Memory B cell (primary cell): ENCODE measurements at regions not wholly inside any gene's neighbourhood (a gene's known extent, or its start where the extent isn't known, plus 50 kb on each side); places are given as distances from the start of the nearest gene placed in this dataset.

ENCODE experiments used
- ATAC-seq: fragments of 150-1000 bp; cut with Tn5 transposase; 2 replicates; pipeline ENCODE4 v1.10.0; 2021; ENCODE audit warnings: low read depth, mild to moderate bottlenecking, moderate library complexity
- DNase-seq, 2 donors: peaks; one replicate each; pipeline ENCODE4 v3.0.0; 2022; ENCODE audit warnings: low spot score in 2 of 2
- H3K27ac Mint-ChIP-seq: one replicate; pipeline ENCODE4 v1.8.0; 2022; ENCODE audit warnings: mild to moderate bottlenecking, moderate library complexity, mixed read lengths
- H3K27me3 Mint-ChIP-seq: one replicate; pipeline ENCODE4 v1.8.0; 2022; ENCODE audit warnings: mixed read lengths
- H3K36me3 Mint-ChIP-seq: one replicate; pipeline ENCODE4 v1.8.0; 2022; ENCODE audit warnings: mild to moderate bottlenecking, mixed read lengths
- H3K4me1 Mint-ChIP-seq: one replicate; pipeline ENCODE4 v1.8.0; 2022; ENCODE audit warnings: mixed read lengths
- H3K4me3 Mint-ChIP-seq: one replicate; pipeline ENCODE4 v1.8.0; 2022; ENCODE audit warnings: mild to moderate bottlenecking, moderate library complexity, mixed read lengths
- H3K9me3 Mint-ChIP-seq: one replicate; pipeline ENCODE4 v1.8.0; 2022; ENCODE audit warnings: mixed read lengths

- DNase-seq (no peak), ATAC-seq (no peak)
- Mint-ChIP-seq H3K9me3 (peaks cover 9% of the 10 kb centered on the region), H3K4me3 (no peak overlapping the region), H3K36me3 (no peaks in the 10 kb centered on the region), H3K27ac (no peak overlapping the region), H3K27me3 (no peaks in the 10 kb centered on the region), H3K4me1 (no peaks in the 10 kb centered on the region)
These were observed 222.9 kb downstream of the KLF5 start for GRCh38 chr13:73281746-73282145.

GRCh38 chr13:73278186-73278585 lies 219.4 kb downstream of the KLF5 start:
- no peaks in the 10 kb centered on the region for H3K27me3 Mint-ChIP-seq
- peaks cover 7% of the 10 kb centered on the region for H3K9me3 Mint-ChIP-seq
- DNase-seq (no peak), ATAC-seq (no peak)
- no peak overlapping the region for H3K27ac Mint-ChIP-seq
- H3K4me1 Mint-ChIP-seq = no peaks in the 10 kb centered on the region
- H3K36me3 Mint-ChIP-seq = no peaks in the 10 kb centered on the region
- H3K4me3 Mint-ChIP-seq = no peak overlapping the region

DNA sequence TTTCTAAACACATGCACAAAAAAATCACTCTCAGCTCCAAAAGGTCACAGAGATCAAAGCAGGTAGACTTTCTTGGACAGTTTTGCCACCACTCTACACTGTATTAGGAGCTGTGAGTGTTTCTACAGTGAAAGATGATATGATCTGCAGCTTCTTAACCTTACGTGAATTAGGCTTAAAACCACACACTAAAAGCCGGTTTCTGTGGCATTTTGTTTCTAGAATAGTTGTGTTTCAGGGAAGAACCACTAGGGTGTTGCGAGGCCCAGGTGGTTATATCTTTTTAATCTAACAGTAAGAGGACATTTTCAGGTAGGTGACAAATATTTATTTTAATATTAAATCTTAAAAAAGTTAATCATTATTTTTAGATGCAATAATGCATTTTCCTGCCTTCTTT lies 216.4 kb downstream of the KLF5 start:
- Mint-ChIP-seq H3K4me3 (no peak overlapping the region), H3K9me3 (peaks cover 7% of the 10 kb centered on the region), H3K36me3 (no peaks in the 10 kb centered on the region), H3K27ac (no peak overlapping the region), H3K27me3 (peaks cover 5% of the 10 kb centered on the region), H3K4me1 (no peaks in the 10 kb centered on the region)
- ATAC-seq (no peak), DNase-seq (no peak)

DNA sequence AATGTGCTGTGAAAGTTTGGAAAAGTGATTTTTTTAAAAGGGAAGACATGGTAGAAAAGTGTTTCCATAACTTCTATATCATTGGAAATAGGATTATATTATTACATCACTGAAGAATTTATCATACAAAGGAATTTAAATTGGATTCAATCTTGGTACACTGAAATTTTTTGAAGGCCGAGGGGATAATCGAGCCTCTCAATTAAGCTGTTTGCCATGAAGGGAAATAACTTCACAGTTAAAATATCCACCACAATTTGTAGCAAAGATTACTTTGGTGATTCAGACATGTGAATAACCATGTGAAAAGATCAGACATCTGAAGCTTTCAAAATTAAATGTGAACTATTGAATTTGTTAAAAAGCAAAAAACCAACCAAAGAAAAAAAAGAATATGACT lies 215.3 kb downstream of the KLF5 start:
- Mint-ChIP-seq H3K4me3 (no peak overlapping the region), H3K9me3 (peaks cover 10% of the 10 kb centered on the region), H3K27me3 (peaks cover 5% of the 10 kb centered on the region), H3K36me3 (no peaks in the 10 kb centered on the region), H3K27ac (no peak overlapping the region), H3K4me1 (no peaks in the 10 kb centered on the region)
- ATAC-seq (no peak), DNase-seq (no peak)

DNA sequence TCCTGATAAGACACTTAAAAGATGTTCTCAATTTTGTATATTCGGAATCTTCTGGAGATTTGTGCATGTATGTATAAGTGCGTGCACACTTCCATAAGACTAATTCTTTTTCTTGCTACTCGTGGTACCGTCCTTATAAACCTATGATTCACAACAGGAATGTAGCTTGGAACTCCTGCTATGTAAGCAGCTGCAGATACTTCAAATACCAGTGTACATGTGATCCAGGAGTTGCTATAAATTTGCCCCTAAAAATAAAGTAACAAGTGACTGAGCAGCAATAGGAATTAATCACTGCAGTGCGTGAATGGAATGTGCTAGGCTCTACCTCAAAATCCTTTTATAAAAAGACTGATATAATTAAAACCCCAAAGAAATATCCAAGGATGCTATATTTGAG lies 214.9 kb downstream of the KLF5 start:
- H3K9me3 Mint-ChIP-seq = peaks cover 10% of the 10 kb centered on the region
- no peak overlapping the region for H3K27ac Mint-ChIP-seq
- no peak overlapping the region for H3K4me3 Mint-ChIP-seq
- no peaks in the 10 kb centered on the region for H3K36me3 Mint-ChIP-seq
- no peaks in the 10 kb centered on the region for H3K4me1 Mint-ChIP-seq
- H3K27me3 Mint-ChIP-seq = peaks cover 5% of the 10 kb centered on the region
- DNase-seq (no peak), ATAC-seq (no peak)

GRCh38 chr13:73273276-73273675 lies 214.5 kb downstream of the KLF5 start:
- DNase-seq (no peak), ATAC-seq (no peak)
- Mint-ChIP-seq H3K27me3 (peaks cover 5% of the 10 kb centered on the region), H3K36me3 (no peaks in the 10 kb centered on the region), H3K27ac (no peak overlapping the region), H3K4me1 (no peaks in the 10 kb centered on the region), H3K4me3 (no peak overlapping the region), H3K9me3 (peaks cover 10% of the 10 kb centered on the region)

DNA sequence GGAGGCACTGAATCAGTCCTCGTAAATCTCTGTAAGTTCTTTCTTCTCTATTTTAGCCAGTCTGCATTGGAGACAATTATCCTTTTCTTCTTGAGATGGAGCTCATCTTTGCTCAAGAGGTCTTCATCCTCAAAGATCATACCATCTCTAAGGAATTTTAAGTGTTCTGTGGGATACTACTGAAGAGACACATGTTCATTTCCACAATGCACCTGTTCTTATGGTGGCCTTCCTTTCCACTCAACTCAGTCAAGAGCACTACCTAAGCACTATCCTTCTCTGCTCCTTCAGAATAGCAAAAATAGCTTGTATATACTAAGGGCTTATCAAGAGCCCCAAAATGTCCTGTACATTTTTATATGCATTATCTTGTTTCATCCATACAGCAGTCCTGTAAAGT lies 214.0 kb downstream of the KLF5 start:
- no peaks in the 10 kb centered on the region for H3K36me3 Mint-ChIP-seq
- H3K4me1 Mint-ChIP-seq = no peaks in the 10 kb centered on the region
- H3K9me3 Mint-ChIP-seq = peaks cover 8% of the 10 kb centered on the region
- no peak for DNase-seq
- ATAC-seq = no peak
- H3K27ac Mint-ChIP-seq = no peak overlapping the region
- H3K27me3 Mint-ChIP-seq = peaks cover 5% of the 10 kb centered on the region
- no peak overlapping the region for H3K4me3 Mint-ChIP-seq

DNA sequence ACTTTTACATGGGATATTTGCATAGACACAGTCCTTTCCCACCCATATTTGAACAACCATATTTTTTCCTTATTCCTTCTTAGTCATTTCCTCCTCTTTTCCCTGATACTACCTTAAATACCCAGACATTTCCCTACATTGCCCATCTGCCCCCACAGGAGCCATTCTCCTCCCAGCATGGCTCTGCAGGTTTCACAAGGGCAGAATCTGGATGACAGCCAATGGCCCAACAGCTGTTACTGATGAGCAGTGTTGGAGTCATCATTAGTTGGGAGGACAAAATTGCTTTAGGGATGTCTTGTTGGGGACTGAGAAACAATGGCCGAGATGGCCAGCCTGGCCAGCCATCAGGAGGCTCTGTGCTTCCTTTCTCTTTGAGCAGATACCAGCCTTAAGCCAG lies 209.5 kb downstream of the KLF5 start:
- DNase-seq = no peak

DNA sequence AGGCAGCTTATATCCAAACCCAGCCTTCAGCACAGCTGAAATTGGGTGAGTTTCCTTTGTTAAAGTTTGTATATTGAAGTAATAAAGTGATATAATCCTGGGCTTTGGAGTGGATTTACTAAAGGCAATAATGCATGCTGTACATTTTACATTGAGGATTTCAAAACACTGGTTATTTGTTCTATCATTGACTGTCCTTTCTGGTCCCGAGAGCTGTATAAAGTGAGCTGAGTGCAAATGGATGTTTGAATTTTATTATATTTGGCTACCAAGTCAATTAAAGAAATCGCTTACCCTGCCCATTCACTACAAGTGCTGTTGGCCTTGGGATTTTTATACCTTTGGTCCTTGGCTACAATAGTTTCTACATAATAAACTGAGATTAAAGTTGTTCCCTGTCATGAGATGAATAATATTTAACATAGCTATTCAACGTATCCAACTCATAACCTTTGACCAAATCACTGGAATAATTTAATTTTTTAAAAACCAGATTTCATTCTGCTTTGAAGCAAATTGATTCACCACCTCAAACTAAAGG lies 207.9 kb downstream of the KLF5 start:
- DNase-seq (no peak), ATAC-seq (no peak)
- no peak overlapping the region for H3K4me3 Mint-ChIP-seq
- peaks cover 3% of the 10 kb centered on the region for H3K27me3 Mint-ChIP-seq
- H3K4me1 Mint-ChIP-seq = no peaks in the 10 kb centered on the region
- no peaks in the 10 kb centered on the region for H3K36me3 Mint-ChIP-seq
- no peak overlapping the region for H3K27ac Mint-ChIP-seq
- H3K9me3 Mint-ChIP-seq = peaks cover 4% of the 10 kb centered on the region

More for the DNA sequence above, 209.5 kb downstream of the KLF5 start:
- H3K27me3 Mint-ChIP-seq = peaks cover 7% of the 10 kb centered on the region
- no peaks in the 10 kb centered on the region for H3K4me1 Mint-ChIP-seq
- H3K27ac Mint-ChIP-seq = no peak overlapping the region
- no peak overlapping the region for H3K4me3 Mint-ChIP-seq
- no peaks in the 10 kb centered on the region for H3K36me3 Mint-ChIP-seq
- no peak for ATAC-seq
- H3K9me3 Mint-ChIP-seq = peaks cover 4% of the 10 kb centered on the region

GRCh38 chr13:73262862-73263627 lies 204.2 kb downstream of the KLF5 start:
- Mint-ChIP-seq H3K36me3 (no peaks in the 10 kb centered on the region), H3K9me3 (peaks cover under 1% of the 10 kb centered on the region), H3K27ac (no peak overlapping the region), H3K27me3 (peaks cover 3% of the 10 kb centered on the region), H3K4me1 (no peaks in the 10 kb centered on the region), H3K4me3 (no peak overlapping the region)
- DNase-seq (no peak), ATAC-seq (no peak)

- H3K27ac Mint-ChIP-seq = no peak overlapping the region
These were observed 203.0 kb downstream of the KLF5 start for GRCh38 chr13:73261739-73262216.

GRCh38 chr13:73259061-73260017 lies 200.5 kb downstream of the KLF5 start:
- Mint-ChIP-seq H3K9me3 (peaks cover 3% of the 10 kb centered on the region), H3K36me3 (no peaks in the 10 kb centered on the region), H3K27ac (no peak overlapping the region), H3K4me3 (no peak overlapping the region), H3K4me1 (no peaks in the 10 kb centered on the region), H3K27me3 (peaks cover 2% of the 10 kb centered on the region)
- ATAC-seq = no peak
- DNase-seq = no peak

More at GRCh38 chr13:73261739-73262216, 203.0 kb downstream of the KLF5 start:
- Mint-ChIP-seq H3K27me3 (peaks cover 4% of the 10 kb centered on the region), H3K4me1 (no peaks in the 10 kb centered on the region), H3K4me3 (no peak overlapping the region), H3K9me3 (peaks cover 3% of the 10 kb centered on the region), H3K36me3 (no peaks in the 10 kb centered on the region)
- ATAC-seq (no peak), DNase-seq (no peak)

DNA sequence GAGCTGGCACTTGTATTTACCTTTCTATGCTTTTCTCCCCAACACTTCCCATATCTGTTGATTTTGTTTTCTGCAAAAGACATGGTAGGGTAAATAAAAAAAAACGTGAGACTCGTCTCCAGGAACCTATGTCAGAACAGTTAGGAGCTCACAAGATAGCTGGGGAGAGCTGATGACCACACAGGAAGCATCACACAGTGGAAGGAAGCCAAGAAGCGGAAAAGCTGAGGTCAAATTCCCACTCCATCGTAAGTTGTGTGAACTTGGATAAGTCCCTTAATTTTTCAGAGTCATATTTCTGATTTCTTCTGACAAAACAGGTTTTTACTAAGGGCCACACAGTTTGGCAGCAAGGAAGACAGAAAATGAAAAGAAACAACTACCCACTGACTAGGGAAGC lies 199.6 kb downstream of the KLF5 start:
- H3K9me3 Mint-ChIP-seq = peaks cover 3% of the 10 kb centered on the region
- no peak for DNase-seq
- no peak overlapping the region for H3K27ac Mint-ChIP-seq
- H3K4me1 Mint-ChIP-seq = no peaks in the 10 kb centered on the region
- H3K4me3 Mint-ChIP-seq = no peak overlapping the region
- ATAC-seq = no peak
- no peaks in the 10 kb centered on the region for H3K36me3 Mint-ChIP-seq
- H3K27me3 Mint-ChIP-seq = peaks cover 2% of the 10 kb centered on the region

GRCh38 chr13:73254827-73255226 lies 196.0 kb downstream of the KLF5 start:
- Mint-ChIP-seq H3K27me3 (peaks cover 2% of the 10 kb centered on the region), H3K9me3 (peaks cover 3% of the 10 kb centered on the region), H3K4me1 (no peaks in the 10 kb centered on the region), H3K4me3 (no peak overlapping the region), H3K27ac (no peak overlapping the region), H3K36me3 (no peaks in the 10 kb centered on the region)
- ATAC-seq = no peak
- no peak for DNase-seq
